GM23338 (cell line): ENCODE measurements at regions not wholly inside any gene's neighbourhood (a gene's known extent, or its start where the extent isn't known, plus 50 kb on each side); places are given as distances from the start of the nearest gene placed in this dataset.

Source experiments
- ATAC-seq: fragments of 200-7000 bp; cut with Tn5 transposase; 3 replicates; pipeline ENCODE4 v1.9.1; 2020
- DNase-seq: peaks from one replicate; pipeline ENCODE4 v3.0.0-alpha.2; 2015; ENCODE audit warnings: low spot score
- H2AFZ ChIP-seq: fragments of 200-600 bp; sonication (generic); 2 replicates; pipeline ENCODE4 v1.8.0; 2016; ENCODE audit warnings: antibody characterized with exemption, mild to moderate bottlenecking, moderate library complexity
- H3F3A ChIP-seq: fragments of 200-600 bp; sonication (generic); replicated peaks from 2 replicates; pipeline ENCODE4 v1.8.0; 2017; ENCODE audit warnings: antibody characterized with exemption, mixed run types, low read depth
- H3K27ac ChIP-seq: fragments of 200-600 bp; sonication (generic); 2 replicates; pipeline ENCODE4 v1.6.1; 2016; ENCODE audit warnings: low read depth
- H3K27me3 ChIP-seq: fragments of 200-600 bp; sonication (generic); 2 replicates; pipeline ENCODE4 v1.8.0; 2016; ENCODE audit warnings: mild to moderate bottlenecking, mixed run types, moderate library complexity; ENCODE audit not compliant: insufficient read depth
- H3K36me3 ChIP-seq: fragments of 200-600 bp; sonication (generic); 2 replicates; pipeline ENCODE4 v1.8.0; 2016; ENCODE audit warnings: mild to moderate bottlenecking; ENCODE audit not compliant: insufficient read depth
- H3K4me1 ChIP-seq: fragments of 200-600 bp; sonication (generic); 2 replicates; pipeline ENCODE4 v1.8.0; 2016; ENCODE audit warnings: mild to moderate bottlenecking, moderate library complexity; ENCODE audit not compliant: insufficient read depth
- H3K4me2 ChIP-seq: fragments of 200-600 bp; sonication (generic); 2 replicates; pipeline ENCODE4 v1.7.1; 2017; ENCODE audit warnings: mixed run types
- H3K4me3 ChIP-seq: fragments of 200-600 bp; sonication (generic); 2 replicates; pipeline ENCODE4 v1.6.1; 2016; ENCODE audit warnings: mixed run types
- H3K79me2 ChIP-seq: fragments of 200-600 bp; sonication (generic); replicated peaks from 2 replicates; pipeline ENCODE4 v1.8.0; 2017; ENCODE audit warnings: mild to moderate bottlenecking; ENCODE audit not compliant: insufficient read depth
- H3K9me2 ChIP-seq: fragments of 200-600 bp; sonication (generic); 2 replicates; pipeline ENCODE4 v1.8.0; 2017; ENCODE audit not compliant: insufficient read depth
- H4K20me1 ChIP-seq: fragments of 200-600 bp; sonication (generic); replicated peaks from 2 replicates; pipeline ENCODE4 v1.8.0; 2017; ENCODE audit warnings: mild to moderate bottlenecking; ENCODE audit not compliant: insufficient read depth
- H3K27ac Mint-ChIP-seq: 2 replicates; pipeline ENCODE4 v1.8.0; 2020; ENCODE audit warnings: inconsistent platforms, mild to moderate bottlenecking, moderate library complexity, mixed read lengths
- H3K27me3 Mint-ChIP-seq: 3 replicates; pipeline ENCODE4 v1.8.0; 2022; ENCODE audit warnings: low read depth, mild to moderate bottlenecking, moderate library complexity, mixed read lengths, inconsistent platforms; ENCODE audit not compliant: insufficient read depth, poor library complexity
- H3K36me3 Mint-ChIP-seq: 3 replicates; pipeline ENCODE4 v1.8.0; 2021; ENCODE audit warnings: low read depth, mild to moderate bottlenecking, inconsistent platforms, moderate library complexity, mixed read lengths
- H3K4me1 Mint-ChIP-seq: 3 replicates; pipeline ENCODE4 v1.8.0; 2020; ENCODE audit warnings: mild to moderate bottlenecking, inconsistent platforms, mixed read lengths
- H3K4me3 Mint-ChIP-seq: 3 replicates; pipeline ENCODE4 v1.8.0; 2021; ENCODE audit warnings: moderate library complexity, mild to moderate bottlenecking, inconsistent platforms, mixed read lengths
- H3K9me3 Mint-ChIP-seq: 3 replicates; pipeline ENCODE4 v1.8.0; 2020; ENCODE audit warnings: moderate library complexity, mild to moderate bottlenecking, inconsistent platforms, mixed read lengths
- REST ChIP-seq: IDR thresholded peaks from one replicate; pipeline ENCODE4 v1.6.1; 2018; ENCODE audit warnings: antibody characterized with exemption; ENCODE audit not compliant: unreplicated experiment
- ZNF331 ChIP-seq: fragments of 250-450 bp; sonication (Bioruptor Pico); IDR thresholded peaks from 2 replicates; pipeline ENCODE4 v1.5.0; 2020; ENCODE audit warnings: low read depth, mild to moderate bottlenecking, moderate library complexity
- TF ChIP-seq, protein P1 (sequence below), 2 experiments: fragments of 200-600 bp in 1 of 2; sonication (generic) in 1 of 2; conservative IDR thresholded peaks; 2 replicates each; pipeline versions ENCODE4 v1.5.1 to v1.6.1; 2016 to 2017; ENCODE audit warnings: antibody characterized with exemption in 2 of 2, low read depth in 2 of 2, mild to moderate bottlenecking in 2 of 2, moderate library complexity in 1 of 2
- TF ChIP-seq, protein P2 (sequence below): fragments of 250-450 bp; sonication (Bioruptor Pico); IDR thresholded peaks from 2 replicates; pipeline ENCODE4 v1.5.0; 2020; ENCODE audit warnings: mild to moderate bottlenecking, moderate library complexity

GRCh38 chr10:52452600-52453493, 138.8 kb downstream of the DKK1 start:
- Histone ChIP-seq H3F3A (no peaks in the 10 kb centered on the region), H3K4me2 (peak overlapping the region; percentile 57), H4K20me1 (no peaks in the 10 kb centered on the region), H3K27ac (no peak overlapping the region), H3K4me1 (peaks cover 9% of the 10 kb centered on the region; the same call in 1 of the 2 replicates), H3K79me2 (no peaks in the 10 kb centered on the region), H3K9me2 (no peaks in the 10 kb centered on the region), H2AFZ (no peak overlapping the region), H3K36me3 (no peaks in the 10 kb centered on the region), H3K4me3 (no peak overlapping the region), H3K27me3 (no peaks in the 10 kb centered on the region)
- no peaks in the 10 kb centered on the region for H3K9me3 Mint-ChIP-seq
- no peak overlapping the region for H3K27ac Mint-ChIP-seq
- TF ChIP-seq ZNF331 = no peak
- TF ChIP-seq, protein P1, sequence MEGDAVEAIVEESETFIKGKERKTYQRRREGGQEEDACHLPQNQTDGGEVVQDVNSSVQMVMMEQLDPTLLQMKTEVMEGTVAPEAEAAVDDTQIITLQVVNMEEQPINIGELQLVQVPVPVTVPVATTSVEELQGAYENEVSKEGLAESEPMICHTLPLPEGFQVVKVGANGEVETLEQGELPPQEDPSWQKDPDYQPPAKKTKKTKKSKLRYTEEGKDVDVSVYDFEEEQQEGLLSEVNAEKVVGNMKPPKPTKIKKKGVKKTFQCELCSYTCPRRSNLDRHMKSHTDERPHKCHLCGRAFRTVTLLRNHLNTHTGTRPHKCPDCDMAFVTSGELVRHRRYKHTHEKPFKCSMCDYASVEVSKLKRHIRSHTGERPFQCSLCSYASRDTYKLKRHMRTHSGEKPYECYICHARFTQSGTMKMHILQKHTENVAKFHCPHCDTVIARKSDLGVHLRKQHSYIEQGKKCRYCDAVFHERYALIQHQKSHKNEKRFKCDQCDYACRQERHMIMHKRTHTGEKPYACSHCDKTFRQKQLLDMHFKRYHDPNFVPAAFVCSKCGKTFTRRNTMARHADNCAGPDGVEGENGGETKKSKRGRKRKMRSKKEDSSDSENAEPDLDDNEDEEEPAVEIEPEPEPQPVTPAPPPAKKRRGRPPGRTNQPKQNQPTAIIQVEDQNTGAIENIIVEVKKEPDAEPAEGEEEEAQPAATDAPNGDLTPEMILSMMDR (conservative IDR thresholded peaks at IDR 0.05; ENCODE audit: low read depth in 2 of 2) = no peak
- TF ChIP-seq, protein P2, sequence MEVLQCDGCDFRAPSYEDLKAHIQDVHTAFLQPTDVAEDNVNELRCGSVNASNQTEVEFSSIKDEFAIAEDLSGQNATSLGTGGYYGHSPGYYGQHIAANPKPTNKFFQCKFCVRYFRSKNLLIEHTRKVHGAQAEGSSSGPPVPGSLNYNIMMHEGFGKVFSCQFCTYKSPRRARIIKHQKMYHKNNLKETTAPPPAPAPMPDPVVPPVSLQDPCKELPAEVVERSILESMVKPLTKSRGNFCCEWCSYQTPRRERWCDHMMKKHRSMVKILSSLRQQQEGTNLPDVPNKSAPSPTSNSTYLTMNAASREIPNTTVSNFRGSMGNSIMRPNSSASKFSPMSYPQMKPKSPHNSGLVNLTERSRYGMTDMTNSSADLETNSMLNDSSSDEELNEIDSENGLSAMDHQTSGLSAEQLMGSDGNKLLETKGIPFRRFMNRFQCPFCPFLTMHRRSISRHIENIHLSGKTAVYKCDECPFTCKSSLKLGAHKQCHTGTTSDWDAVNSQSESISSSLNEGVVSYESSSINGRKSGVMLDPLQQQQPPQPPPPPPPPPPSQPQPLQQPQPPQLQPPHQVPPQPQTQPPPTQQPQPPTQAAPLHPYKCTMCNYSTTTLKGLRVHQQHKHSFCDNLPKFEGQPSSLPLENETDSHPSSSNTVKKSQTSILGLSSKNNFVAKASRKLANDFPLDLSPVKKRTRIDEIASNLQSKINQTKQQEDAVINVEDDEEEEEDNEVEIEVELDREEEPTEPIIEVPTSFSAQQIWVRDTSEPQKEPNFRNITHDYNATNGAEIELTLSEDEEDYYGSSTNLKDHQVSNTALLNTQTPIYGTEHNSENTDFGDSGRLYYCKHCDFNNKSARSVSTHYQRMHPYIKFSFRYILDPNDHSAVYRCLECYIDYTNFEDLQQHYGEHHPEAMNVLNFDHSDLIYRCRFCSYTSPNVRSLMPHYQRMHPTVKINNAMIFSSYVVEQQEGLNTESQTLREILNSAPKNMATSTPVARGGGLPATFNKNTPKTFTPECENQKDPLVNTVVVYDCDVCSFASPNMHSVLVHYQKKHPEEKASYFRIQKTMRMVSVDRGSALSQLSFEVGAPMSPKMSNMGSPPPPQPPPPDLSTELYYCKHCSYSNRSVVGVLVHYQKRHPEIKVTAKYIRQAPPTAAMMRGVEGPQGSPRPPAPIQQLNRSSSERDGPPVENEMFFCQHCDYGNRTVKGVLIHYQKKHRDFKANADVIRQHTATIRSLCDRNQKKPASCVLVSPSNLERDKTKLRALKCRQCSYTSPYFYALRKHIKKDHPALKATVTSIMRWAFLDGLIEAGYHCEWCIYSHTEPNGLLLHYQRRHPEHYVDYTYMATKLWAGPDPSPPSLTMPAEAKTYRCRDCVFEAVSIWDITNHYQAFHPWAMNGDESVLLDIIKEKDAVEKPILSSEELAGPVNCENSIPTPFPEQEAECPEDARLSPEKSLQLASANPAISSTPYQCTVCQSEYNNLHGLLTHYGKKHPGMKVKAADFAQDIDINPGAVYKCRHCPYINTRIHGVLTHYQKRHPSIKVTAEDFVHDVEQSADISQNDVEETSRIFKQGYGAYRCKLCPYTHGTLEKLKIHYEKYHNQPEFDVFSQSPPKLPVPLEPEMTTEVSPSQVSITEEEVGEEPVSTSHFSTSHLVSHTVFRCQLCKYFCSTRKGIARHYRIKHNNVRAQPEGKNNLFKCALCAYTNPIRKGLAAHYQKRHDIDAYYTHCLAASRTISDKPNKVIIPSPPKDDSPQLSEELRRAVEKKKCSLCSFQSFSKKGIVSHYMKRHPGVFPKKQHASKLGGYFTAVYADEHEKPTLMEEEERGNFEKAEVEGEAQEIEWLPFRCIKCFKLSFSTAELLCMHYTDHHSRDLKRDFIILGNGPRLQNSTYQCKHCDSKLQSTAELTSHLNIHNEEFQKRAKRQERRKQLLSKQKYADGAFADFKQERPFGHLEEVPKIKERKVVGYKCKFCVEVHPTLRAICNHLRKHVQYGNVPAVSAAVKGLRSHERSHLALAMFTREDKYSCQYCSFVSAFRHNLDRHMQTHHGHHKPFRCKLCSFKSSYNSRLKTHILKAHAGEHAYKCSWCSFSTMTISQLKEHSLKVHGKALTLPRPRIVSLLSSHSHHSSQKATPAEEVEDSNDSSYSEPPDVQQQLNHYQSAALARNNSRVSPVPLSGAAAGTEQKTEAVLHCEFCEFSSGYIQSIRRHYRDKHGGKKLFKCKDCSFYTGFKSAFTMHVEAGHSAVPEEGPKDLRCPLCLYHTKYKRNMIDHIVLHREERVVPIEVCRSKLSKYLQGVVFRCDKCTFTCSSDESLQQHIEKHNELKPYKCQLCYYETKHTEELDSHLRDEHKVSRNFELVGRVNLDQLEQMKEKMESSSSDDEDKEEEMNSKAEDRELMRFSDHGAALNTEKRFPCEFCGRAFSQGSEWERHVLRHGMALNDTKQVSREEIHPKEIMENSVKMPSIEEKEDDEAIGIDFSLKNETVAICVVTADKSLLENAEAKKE (CRISPR knock-in tag) = no peak
- no peak for TF ChIP-seq REST
- H3K36me3 Mint-ChIP-seq = no peaks in the 10 kb centered on the region
- DNase-seq (peak; percentile 23), ATAC-seq (no peak; the same call in 2 of the 3 replicates)
- H3K4me3 Mint-ChIP-seq = no peak overlapping the region
- H3K27me3 Mint-ChIP-seq = no peaks in the 10 kb centered on the region
- peaks cover 10% of the 10 kb centered on the region for H3K4me1 Mint-ChIP-seq
